H1 (cell line): ENCODE measurements at regions not wholly inside any gene's neighbourhood (a gene's known extent, or its start where the extent isn't known, plus 50 kb on each side); places are given as distances from the start of the nearest gene placed in this dataset.

Source experiments
- CTCF ChIA-PET: fragments of 300-600 bp; sonication (Branson Sonifier 250); formaldehyde crosslinking; loops from one replicate; lab custom pipeline; 2021; ENCODE audit not compliant: partially characterized antibody; lab: Charles Lee
- POLR2A ChIA-PET: fragments of 300-600 bp; sonication (Branson Sonifier 250); formaldehyde crosslinking; loops from one replicate; lab custom pipeline; 2021; ENCODE audit warnings: inconsistent platforms; ENCODE audit not compliant: partially characterized antibody; lab: Charles Lee
- DNase-seq, 2 experiments: peaks; one replicate each; pipeline versions ENCODE4 v3.0.0 to v3.0.0-alpha.2; 2010 to 2022; ENCODE audit warnings: low spot score in 2 of 2, low read depth in 1 of 2, mixed read lengths in 1 of 2
- FAIRE-seq: peaks from 2 replicates; lab custom pipeline; 2011; peaks lifted over from hg19 to GRCh38; lab: Jason Lieb, UNC
- H2AFZ ChIP-seq: 2 replicates; pipeline ENCODE4 v1.8.1; 2012; ENCODE audit warnings: low read length, inconsistent platforms
- H2AK5ac ChIP-seq: 2 replicates; pipeline ENCODE4 v1.6.1; 2013; ENCODE audit warnings: low read depth, low read length
- H2BK120ac ChIP-seq: replicated peaks from 2 replicates; pipeline ENCODE3; 2013; ENCODE audit warnings: low read depth, low read length, inconsistent platforms
- H2BK12ac ChIP-seq: 2 replicates; pipeline ENCODE4 v1.6.1; 2013; ENCODE audit warnings: low read depth, low read length
- H2BK15ac ChIP-seq: 2 replicates; pipeline ENCODE4 v1.6.1; 2013; ENCODE audit warnings: low read length
- H2BK20ac ChIP-seq: 2 replicates; pipeline ENCODE4 v1.6.1; 2013; ENCODE audit warnings: low read length
- H2BK5ac ChIP-seq: 2 replicates; pipeline ENCODE4 v1.6.1; 2013; ENCODE audit warnings: low read depth, low read length
- H3K14ac ChIP-seq: 2 replicates; pipeline ENCODE4 v1.6.1; 2013; ENCODE audit warnings: inconsistent platforms; ENCODE audit not compliant: insufficient read length
- H3K18ac ChIP-seq: 2 replicates; pipeline ENCODE4 v1.6.1; 2013; ENCODE audit warnings: low read length; ENCODE audit errors: extremely low read depth
- H3K23ac ChIP-seq: 2 replicates; pipeline ENCODE4 v1.6.1; 2013; ENCODE audit warnings: inconsistent platforms; ENCODE audit not compliant: insufficient read length
- H3K23me2 ChIP-seq: 2 replicates; pipeline ENCODE4 v1.6.1; 2013; ENCODE audit warnings: low read depth, low read length
- H3K27ac ChIP-seq: 2 replicates; pipeline ENCODE4 v1.6.1; 2011; ENCODE audit warnings: low read depth, low read length, inconsistent platforms
- H3K27me3 ChIP-seq, 4 experiments: replicated peaks in 1 of 4; 1 replicate in 1 of 4; 2 replicates in 3 of 4; pipeline versions ENCODE4 v1.6.1 to v1.8.1; 2011 to 2013; ENCODE audit warnings: low read length in 3 of 4, mild to moderate bottlenecking in 3 of 4, inconsistent platforms in 2 of 4, mixed read lengths in 2 of 4, moderate library complexity in 1 of 4; ENCODE audit not compliant: control insufficient read depth in 3 of 4, insufficient read depth in 3 of 4; ENCODE audit errors: extremely low read depth in 1 of 4
- H3K36me3 ChIP-seq, 4 experiments: 2 replicates each; pipeline versions ENCODE4 v1.6.1 to v1.8.1; 2011 to 2013; ENCODE audit warnings: mild to moderate bottlenecking in 4 of 4, low read length in 3 of 4, moderate library complexity in 2 of 4, control low read depth in 1 of 4, inconsistent platforms in 1 of 4; ENCODE audit not compliant: insufficient read depth in 4 of 4, control insufficient read depth in 2 of 4
- H3K4ac ChIP-seq: replicated peaks from 2 replicates; pipeline ENCODE3; 2013; ENCODE audit warnings: low read length, low read depth, mixed read lengths, inconsistent platforms; ENCODE audit not compliant: insufficient read length
- H3K4me1 ChIP-seq, 4 experiments: replicated peaks in 1 of 4; 1 replicate in 1 of 4; 2 replicates in 3 of 4; pipeline versions ENCODE4 v1.6.1 to v1.8.1; 2011 to 2013; ENCODE audit warnings: low read length in 3 of 4, inconsistent platforms in 2 of 4, mixed read lengths in 1 of 4; ENCODE audit not compliant: insufficient read depth in 4 of 4, control insufficient read depth in 3 of 4
- H3K4me2 ChIP-seq, 2 experiments: 2 replicates each; pipeline versions ENCODE4 v1.6.1 to v1.8.1; 2011 to 2013; ENCODE audit warnings: low read depth in 2 of 2, low read length in 2 of 2, control low read depth in 1 of 2, inconsistent platforms in 1 of 2, mild to moderate bottlenecking in 1 of 2; ENCODE audit not compliant: insufficient read depth in 1 of 2
- H3K4me3 ChIP-seq, 4 experiments: fragments of 200-600, 300-600 bp in 1 of 4; sonication (generic), shearing (Covaris generic), sonication (Bioruptor Twin) in 1 of 4; 2 replicates each; pipeline versions ENCODE4 v1.5.1 to v1.8.1; 2011 to 2016; ENCODE audit warnings: low read length in 4 of 4, low read depth in 3 of 4, control low read depth in 2 of 4, inconsistent platforms in 2 of 4, mild to moderate bottlenecking in 2 of 4, mixed read lengths in 1 of 4, moderate library complexity in 1 of 4; ENCODE audit not compliant: insufficient read depth in 2 of 4; ENCODE audit errors: extremely low read depth in 1 of 4
- H3K56ac ChIP-seq: replicated peaks from 2 replicates; pipeline ENCODE3; 2013; ENCODE audit warnings: low read depth, mild to moderate bottlenecking, mixed read lengths, low read length, inconsistent platforms; ENCODE audit not compliant: insufficient read length
- H3K79me1 ChIP-seq: 2 replicates; pipeline ENCODE4 v1.6.1; 2013; ENCODE audit warnings: low read depth, low read length, control low read depth
- H3K79me2 ChIP-seq, 2 experiments: 2 replicates each; pipeline versions ENCODE4 v1.6.1 to v1.8.1; 2012 to 2013; ENCODE audit warnings: low read length in 2 of 2, mild to moderate bottlenecking in 2 of 2, inconsistent platforms in 1 of 2; ENCODE audit not compliant: insufficient read depth in 2 of 2, control insufficient read depth in 1 of 2
- H3K9ac ChIP-seq, 4 experiments: replicated peaks in 1 of 4; 1 replicate in 1 of 4; 2 replicates in 3 of 4; pipeline versions ENCODE4 v1.6.1 to v1.8.1; 2011 to 2013; ENCODE audit warnings: low read depth in 3 of 4, low read length in 3 of 4, control low read depth in 2 of 4, mild to moderate bottlenecking in 2 of 4, moderate library complexity in 2 of 4, inconsistent platforms in 1 of 4; ENCODE audit errors: extremely low read depth in 1 of 4
- H3K9me3 ChIP-seq, 2 experiments: 2 replicates each; pipeline versions ENCODE4 v1.6.1 to v1.8.1; 2012 to 2013; ENCODE audit warnings: mild to moderate bottlenecking in 2 of 2, moderate library complexity in 2 of 2, control low read depth in 1 of 2, inconsistent platforms in 1 of 2, low read depth in 1 of 2, low read length in 1 of 2, mixed read lengths in 1 of 2; ENCODE audit not compliant: insufficient read depth in 2 of 2
- H4K20me1 ChIP-seq, 2 experiments: replicated peaks in 1 of 2; 2 replicates each; pipeline versions ENCODE3 to v1.8.1; 2011 to 2013; ENCODE audit warnings: inconsistent platforms in 2 of 2, low read length in 2 of 2, mild to moderate bottlenecking in 1 of 2; ENCODE audit not compliant: insufficient read depth in 2 of 2, control insufficient read depth in 1 of 2
- H4K5ac ChIP-seq: 2 replicates; pipeline ENCODE4 v1.6.1; 2013; ENCODE audit warnings: low read length, low read depth, mixed read lengths, inconsistent platforms; ENCODE audit not compliant: insufficient read length
- H4K8ac ChIP-seq: 2 replicates; pipeline ENCODE4 v1.8.0; 2013; ENCODE audit warnings: mild to moderate bottlenecking, moderate library complexity, low read length, inconsistent platforms; ENCODE audit not compliant: insufficient read depth; ENCODE audit errors: extremely low read depth
- H4K91ac ChIP-seq: replicated peaks from 2 replicates; pipeline ENCODE3; 2013; ENCODE audit warnings: low read length, mixed read lengths, inconsistent platforms; ENCODE audit not compliant: insufficient read length
- CBX5 ChIP-seq: fragments of 300-800, 300-1000 bp; sonication (generic); IDR thresholded peaks from 2 replicates; pipeline ENCODE4 v1.7.1; 2016; ENCODE audit warnings: antibody characterized with exemption, low read length, low read depth
- CHD2 ChIP-seq: IDR thresholded peaks from 2 replicates; pipeline ENCODE4 v1.6.1; 2012; ENCODE audit warnings: low read length, improper control_type of control experiment
- CREB1 ChIP-seq: IDR thresholded peaks from 2 replicates; pipeline ENCODE4 v1.6.1; 2012; ENCODE audit warnings: inconsistent platforms
- EZH2 ChIP-seq: fragments of 200-600 bp; sonication (generic); IDR thresholded peaks from 2 replicates; pipeline ENCODE4 v1.7.1; 2012; ENCODE audit warnings: low read depth, mild to moderate bottlenecking, moderate library complexity, low read length, inconsistent platforms; ENCODE audit not compliant: severe bottlenecking
- GABPA ChIP-seq: IDR thresholded peaks from 2 replicates; pipeline ENCODE4 v1.6.1; 2011; ENCODE audit warnings: mild to moderate bottlenecking, low read length, moderate library complexity, borderline replicate concordance; ENCODE audit not compliant: insufficient read depth
- PHF8 ChIP-seq: fragments of 200-600 bp; sonication (generic); conservative IDR thresholded peaks from 2 replicates; pipeline ENCODE4 v1.7.1; 2012; ENCODE audit warnings: low read depth, mild to moderate bottlenecking, inconsistent platforms, low read length, moderate library complexity
- RAD21 ChIP-seq, 2 experiments: IDR thresholded peaks in 1 of 2; conservative IDR thresholded peaks in 1 of 2; 2 replicates each; pipeline ENCODE4 v1.6.1; 2011; ENCODE audit warnings: low read depth in 2 of 2, low read length in 2 of 2, improper control_type of control experiment in 1 of 2, inconsistent platforms in 1 of 2, mild to moderate bottlenecking in 1 of 2, moderate library complexity in 1 of 2
- RFX5 ChIP-seq: IDR thresholded peaks from 2 replicates; pipeline ENCODE4 v1.6.1; 2011; ENCODE audit warnings: low read depth, low read length, improper control_type of control experiment, borderline replicate concordance
- SAP30 ChIP-seq: fragments of 300-600 bp; sonication (generic); IDR thresholded peaks from 2 replicates; pipeline ENCODE4 v1.7.1; 2012; ENCODE audit warnings: low read length, moderate library complexity, mild to moderate bottlenecking, inconsistent platforms; ENCODE audit not compliant: insufficient read depth, insufficient replicate concordance
- SIRT6 ChIP-seq: IDR thresholded peaks from one replicate; pipeline ENCODE4 v1.7.1; 2012; ENCODE audit warnings: low read length, inconsistent platforms
- SIX5 ChIP-seq: IDR thresholded peaks from 2 replicates; pipeline ENCODE4 v1.6.1; 2011; ENCODE audit warnings: mild to moderate bottlenecking, low read depth, low read length
- SP4 ChIP-seq: IDR thresholded peaks from 2 replicates; pipeline ENCODE4 v1.6.1; 2012; ENCODE audit warnings: low read length, inconsistent platforms
- TCF12 ChIP-seq: IDR thresholded peaks from 2 replicates; pipeline ENCODE4 v1.6.1; 2011; ENCODE audit warnings: low read depth, mild to moderate bottlenecking, low read length
- WGBS, 2 experiments: shearing (Covaris generic) in 1 of 2; methylation state at CpG; one replicate each; pipeline versions ENCODE4 v1.1.6 to v1.1.7; 2013 to 2015; ENCODE audit warnings: low lambda C conversion rate in 2 of 2, mixed read lengths in 2 of 2, inconsistent platforms in 1 of 2, low coverage in 1 of 2, missing lambda C conversion rate in 1 of 2; ENCODE audit not compliant: insufficient replicate concordance in 2 of 2, insufficient coverage in 1 of 2, insufficient read length in 1 of 2; ENCODE audit errors: extremely low coverage in 1 of 2, missing lambda C conversion rate in 1 of 2; 5-methylcytosine and 5-hydroxymethylcytosine counted together
- TF ChIP-seq, protein P1 (sequence below): IDR thresholded peaks from 2 replicates; pipeline ENCODE4 v1.6.1; 2012; ENCODE audit warnings: inconsistent platforms

DNA sequence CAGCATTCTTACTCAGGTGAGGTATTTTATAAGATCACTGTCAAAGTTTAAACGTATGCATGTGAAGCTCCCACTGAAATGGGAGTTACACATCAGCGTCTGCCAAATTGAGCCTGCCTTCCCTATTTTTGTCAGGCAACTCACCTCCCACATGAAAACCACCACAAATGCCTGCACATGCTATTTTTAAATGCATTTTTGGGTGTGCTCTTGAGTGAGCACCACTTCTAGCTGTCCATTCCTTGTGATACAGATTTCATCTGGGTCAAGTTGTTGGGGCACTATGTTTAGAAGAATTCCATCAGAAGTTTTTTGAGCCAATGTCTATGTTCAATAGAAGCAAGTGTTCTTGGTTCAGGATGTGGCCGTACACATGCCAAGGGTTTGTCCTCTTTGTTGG lies 71.7 kb upstream of the RIPPLY2 start:
- WGBS, 2 experiments = 92% methylated on average over 3 of the region's 3 CpGs; no CpG with 5 or more reads in 1 of the 2 experiments
- Histone ChIP-seq H2BK12ac (no peak overlapping the region), H3K56ac (no peak overlapping the region), H3K18ac (no peak overlapping the region), H3K4ac (no peak overlapping the region), H3K36me3 (no peaks in the 10 kb centered on the region), H4K20me1 (no peaks in the 10 kb centered on the region), H3K14ac (no peak overlapping the region), H2BK5ac (no peak overlapping the region), H4K91ac (no peak overlapping the region), H2AK5ac (no peak overlapping the region), H3K79me2 (no peaks in the 10 kb centered on the region), H3K4me1 (no peaks in the 10 kb centered on the region), H2BK120ac (no peak overlapping the region), H3K4me3 (no peak overlapping the region), H3K4me2 (no peak overlapping the region), H3K27me3 (no peaks in the 10 kb centered on the region), H3K9me3 (no peaks in the 10 kb centered on the region), H3K79me1 (no peaks in the 10 kb centered on the region), H2AFZ (no peak overlapping the region), H3K23ac (no peak overlapping the region), H3K9ac (no peak overlapping the region), H4K5ac (no peak overlapping the region), H4K8ac (no peak overlapping the region), H3K23me2 (no peaks in the 10 kb centered on the region), H2BK15ac (no peak overlapping the region), H3K27ac (no peak overlapping the region), H2BK20ac (no peak overlapping the region)
- TF ChIP-seq SIX5 (no peak), SIRT6 (no peak), RFX5 (no peak), CBX5 (no peak), SAP30 (no peak), GABPA (no peak), TCF12 (no peak), RAD21 (IDR thresholded peaks at IDR 0.05 in 1 of 2, conservative IDR thresholded peaks at IDR 0.05 in 1 of 2; ENCODE audit: low read depth in 2 of 2, low read length in 2 of 2) (no peak), CREB1 (no peak), PHF8 (no peak), EZH2 (no peak), CHD2 (no peak), SP4 (no peak)
- TF ChIP-seq, protein P1, sequence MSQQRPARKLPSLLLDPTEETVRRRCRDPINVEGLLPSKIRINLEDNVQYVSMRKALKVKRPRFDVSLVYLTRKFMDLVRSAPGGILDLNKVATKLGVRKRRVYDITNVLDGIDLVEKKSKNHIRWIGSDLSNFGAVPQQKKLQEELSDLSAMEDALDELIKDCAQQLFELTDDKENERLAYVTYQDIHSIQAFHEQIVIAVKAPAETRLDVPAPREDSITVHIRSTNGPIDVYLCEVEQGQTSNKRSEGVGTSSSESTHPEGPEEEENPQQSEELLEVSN = no peak
- FAIRE-seq (no peak), DNase-seq (no peak)
- POLR2A ChIA-PET = no interaction called here
- CTCF ChIA-PET = interaction anchor here (0.6 kb wide), 1 partner anchor 107 kb away, joined by 4 read pairs; no protein-coding TSS in a partner anchor
